Stomach smooth muscle (tissue), 2 donors: ENCODE measurements at regions not wholly inside any gene's neighbourhood (a gene's known extent, or its start where the extent isn't known, plus 50 kb on each side); places are given as distances from the start of the nearest gene placed in this dataset.
"Not testable (repeated sequence)": the region's sequence is repeated elsewhere in the genome, so short reads cannot be mapped to it uniquely, and the experiment has no call there.

Source experiments
- H3K27ac ChIP-seq: one replicate; pipeline ENCODE4 v1.7.0; 2013; ENCODE audit warnings: mild to moderate bottlenecking, low read length, inconsistent platforms
- H3K27me3 ChIP-seq, 2 donors: one replicate each; pipeline ENCODE4 v1.7.0; 2013; ENCODE audit warnings: low read length in 2 of 2; ENCODE audit not compliant: insufficient read depth in 2 of 2, control insufficient read depth in 1 of 2
- H3K36me3 ChIP-seq, 2 donors: one replicate each; pipeline ENCODE4 v1.7.0; 2013; ENCODE audit warnings: low read length in 2 of 2; ENCODE audit not compliant: control insufficient read depth in 2 of 2, insufficient read depth in 2 of 2
- H3K4me1 ChIP-seq: one replicate; pipeline ENCODE4 v1.7.0; 2013; ENCODE audit warnings: low read length; ENCODE audit not compliant: control insufficient read depth, insufficient read depth
- H3K4me3 ChIP-seq, 2 donors: one replicate each; pipeline ENCODE4 v1.7.0; 2013; ENCODE audit warnings: low read length in 2 of 2
- H3K9ac ChIP-seq, 2 donors: one replicate each; pipeline ENCODE4 v1.7.0; 2013; ENCODE audit warnings: low read length in 2 of 2, mild to moderate bottlenecking in 1 of 2
- H3K9me3 ChIP-seq, 2 donors: one replicate each; pipeline ENCODE4 v1.7.0; 2013; ENCODE audit warnings: low read length in 2 of 2; ENCODE audit not compliant: control insufficient read depth in 2 of 2
- donor health status: healthy.
- donor health status: Pancreatic carcinoma.

- H3K27ac ChIP-seq, result no peak overlapping the region
- H3K4me3 ChIP-seq, result no peak overlapping the region
- no peaks in the 10 kb centered on the region for H3K4me1 ChIP-seq
- no peaks in the 10 kb centered on the region for H3K27me3 ChIP-seq
- H3K9ac ChIP-seq, result no peak overlapping the region
- H3K9me3 ChIP-seq, result no peaks in the 10 kb centered on the region
- H3K36me3 ChIP-seq, result no peaks in the 10 kb centered on the region
These were observed 862.8 kb downstream of the TAF11L14 start for GRCh38 chr5:18497089-18497488.

GRCh38 chr5:18503797-18504328 lies 869.6 kb downstream of the TAF11L14 start:
- Histone ChIP-seq H3K36me3 (no peaks in the 10 kb centered on the region), H3K4me1 (no peaks in the 10 kb centered on the region), H3K27me3 (no peaks in the 10 kb centered on the region)

GRCh38 chr5:18507114-18507513 lies 872.9 kb downstream of the TAF11L14 start:
- H3K27ac ChIP-seq, result no peak overlapping the region
- no peak overlapping the region for H3K4me3 ChIP-seq
- no peaks in the 10 kb centered on the region for H3K27me3 ChIP-seq
- no peaks in the 10 kb centered on the region for H3K4me1 ChIP-seq
- no peaks in the 10 kb centered on the region for H3K9me3 ChIP-seq
- no peak overlapping the region for H3K9ac ChIP-seq
- H3K36me3 ChIP-seq, result no peaks in the 10 kb centered on the region

More at GRCh38 chr5:18503797-18504328, 869.6 kb downstream of the TAF11L14 start:
- Histone ChIP-seq H3K27ac (no peak overlapping the region), H3K4me3 (no peak overlapping the region), H3K9me3 (no peaks in the 10 kb centered on the region), H3K9ac (no peak overlapping the region)

GRCh38 chr5:18517641-18518380 lies 883.6 kb downstream of the TAF11L14 start:
- Histone ChIP-seq H3K36me3 (no peaks in the 10 kb centered on the region), H3K9me3 (no peaks in the 10 kb centered on the region), H3K4me1 (no peaks in the 10 kb centered on the region), H3K4me3 (no peak overlapping the region), H3K27me3 (no peaks in the 10 kb centered on the region), H3K27ac (no peak overlapping the region), H3K9ac (no peak overlapping the region)

GRCh38 chr5:18523380-18523779 lies 889.1 kb downstream of the TAF11L14 start:
- H3K27ac ChIP-seq, result no peak overlapping the region
- H3K9me3 ChIP-seq, result no peaks in the 10 kb centered on the region
- no peaks in the 10 kb centered on the region for H3K36me3 ChIP-seq
- no peaks in the 10 kb centered on the region for H3K4me1 ChIP-seq
- H3K9ac ChIP-seq, result no peak overlapping the region
- no peaks in the 10 kb centered on the region for H3K27me3 ChIP-seq
- no peak overlapping the region for H3K4me3 ChIP-seq

- H3K4me1 ChIP-seq, result no peaks in the 10 kb centered on the region
- H3K4me3 ChIP-seq, result no peak overlapping the region
- H3K36me3 ChIP-seq, result no peaks in the 10 kb centered on the region
- no peaks in the 10 kb centered on the region for H3K9me3 ChIP-seq
- no peaks in the 10 kb centered on the region for H3K27me3 ChIP-seq
- H3K9ac ChIP-seq, result no peak overlapping the region
- no peak overlapping the region for H3K27ac ChIP-seq
These were observed 892.6 kb downstream of the TAF11L14 start for GRCh38 chr5:18526792-18527405.

GRCh38 chr5:18533137-18533536 lies 898.9 kb downstream of the TAF11L14 start:
- Histone ChIP-seq H3K36me3 (no peaks in the 10 kb centered on the region), H3K9me3 (no peaks in the 10 kb centered on the region)

GRCh38 chr5:18534119-18534518 lies 899.9 kb downstream of the TAF11L14 start:
- Histone ChIP-seq H3K36me3 (no peaks in the 10 kb centered on the region), H3K4me3 (no peak overlapping the region), H3K9me3 (no peaks in the 10 kb centered on the region), H3K9ac (no peak overlapping the region), H3K27me3 (no peaks in the 10 kb centered on the region), H3K4me1 (no peaks in the 10 kb centered on the region), H3K27ac (no peak overlapping the region)

More at GRCh38 chr5:18533137-18533536, 898.9 kb downstream of the TAF11L14 start:
- Histone ChIP-seq H3K9ac (no peak overlapping the region), H3K4me3 (no peak overlapping the region), H3K4me1 (no peaks in the 10 kb centered on the region), H3K27me3 (no peaks in the 10 kb centered on the region), H3K27ac (no peak overlapping the region)

- not testable (repeated sequence) for H3K9ac ChIP-seq, H3K4me1 ChIP-seq, H3K36me3 ChIP-seq, H3K4me3 ChIP-seq, H3K27ac ChIP-seq, H3K9me3 ChIP-seq, H3K27me3 ChIP-seq
These were observed 901.5 kb downstream of the TAF11L14 start for GRCh38 chr5:18535753-18536152.

GRCh38 chr5:18544421-18544820 lies 910.2 kb downstream of the TAF11L14 start:
- Histone ChIP-seq H3K27ac (no peak overlapping the region), H3K27me3 (no peaks in the 10 kb centered on the region), H3K4me3 (no peak overlapping the region), H3K9ac (no peak overlapping the region), H3K36me3 (no peaks in the 10 kb centered on the region), H3K9me3 (no peaks in the 10 kb centered on the region), H3K4me1 (no peaks in the 10 kb centered on the region)

- no peak overlapping the region for H3K27ac ChIP-seq
- H3K27me3 ChIP-seq, result no peaks in the 10 kb centered on the region
- no peak overlapping the region for H3K9ac ChIP-seq
- H3K4me1 ChIP-seq, result no peaks in the 10 kb centered on the region
- no peak overlapping the region for H3K4me3 ChIP-seq
- H3K9me3 ChIP-seq, result no peaks in the 10 kb centered on the region
- no peaks in the 10 kb centered on the region for H3K36me3 ChIP-seq
These were observed 912.3 kb downstream of the TAF11L14 start for GRCh38 chr5:18546591-18546990.
